OCI-LY1 (cell line): ENCODE measurements at regions not wholly inside any gene's neighbourhood (a gene's known extent, or its start where the extent isn't known, plus 50 kb on each side); places are given as distances from the start of the nearest gene placed in this dataset.

Experiments used
- CTCF ChIP-seq: fragments of 200-600 bp; sonication (generic), shearing (Covaris generic); IDR thresholded peaks from 2 replicates; pipeline ENCODE4 v1.5.1; 2017; ENCODE audit warnings: mild to moderate bottlenecking, antibody characterized with exemption, low read length, moderate library complexity, mixed read lengths
- EZH2 ChIP-seq: fragments of 200-600 bp; sonication (generic), shearing (Covaris generic); IDR thresholded peaks from 2 replicates; pipeline ENCODE4 v1.8.0; 2017; ENCODE audit warnings: borderline replicate concordance, mixed run types, mild to moderate bottlenecking, antibody characterized with exemption, low read length, moderate library complexity, mixed read lengths

GRCh38 chr4:59676389-59676788 is 1523.7 kb upstream of the ADGRL3 start:
- TF ChIP-seq CTCF (no peak), EZH2 (no peak)
